CD4-positive, alpha-beta T cell (primary cell): ENCODE measurements at regions not wholly inside any gene's neighbourhood (a gene's known extent, or its start where the extent isn't known, plus 50 kb on each side); places are given as distances from the start of the nearest gene placed in this dataset.

ENCODE experiments used
- ATAC-seq: fragments of 200-7000 bp; cut with Tn5 transposase; one replicate; pipeline ENCODE4 v1.10.0; 2022; ENCODE audit warnings: mild to moderate bottlenecking; ENCODE audit not compliant: poor library complexity
- CTCF ChIA-PET: fragments of 350-600 bp; sonication (Branson Sonifier 250); formaldehyde crosslinking; loops from one replicate; lab custom pipeline; 2021; ENCODE audit warnings: antibody characterized with exemption, inconsistent platforms; lab: Charles Lee
- POLR2A ChIA-PET: fragments of 350-600 bp; sonication (Branson Sonifier 250); formaldehyde crosslinking; loops from one replicate; lab custom pipeline; 2021; ENCODE audit warnings: antibody characterized with exemption, inconsistent platforms; lab: Charles Lee
- DNase-seq, 14 experiments: peaks; one replicate each; pipeline ENCODE4 v3.0.0-alpha.2; 2013 to 2020; ENCODE audit warnings: mixed read lengths in 2 of 14
- H3K27ac ChIP-seq, 2 donors: one replicate each; pipeline versions ENCODE4 v1.5.1 to v1.7.0; 2013; ENCODE audit warnings: low read length in 2 of 2, low read depth in 1 of 2, mild to moderate bottlenecking in 1 of 2
- H3K27me3 ChIP-seq, 2 experiments: 1 replicate in 1 of 2; 2 replicates in 1 of 2; pipeline versions ENCODE4 v1.6.1 to v1.7.0; 2013; ENCODE audit warnings: low read length in 2 of 2, control low read depth in 1 of 2, mild to moderate bottlenecking in 1 of 2, moderate library complexity in 1 of 2; ENCODE audit not compliant: insufficient read depth in 2 of 2, control insufficient read depth in 1 of 2
- H3K36me3 ChIP-seq: one replicate; pipeline ENCODE4 v1.6.1; 2013; ENCODE audit warnings: low read length, control low read depth; ENCODE audit not compliant: insufficient read depth
- H3K4me1 ChIP-seq: one replicate; pipeline ENCODE4 v1.6.1; 2013; ENCODE audit warnings: low read length, control low read depth; ENCODE audit not compliant: insufficient read depth
- H3K4me3 ChIP-seq: one replicate; pipeline ENCODE4 v1.5.1; 2013; ENCODE audit warnings: mild to moderate bottlenecking, low read length, moderate library complexity
- H3K9me3 ChIP-seq, 2 experiments: 1 replicate in 1 of 2; 2 replicates in 1 of 2; pipeline versions ENCODE4 v1.6.1 to v1.7.0; 2013; ENCODE audit warnings: low read length in 2 of 2, mild to moderate bottlenecking in 2 of 2, control low read depth in 1 of 2, moderate library complexity in 1 of 2; ENCODE audit not compliant: control insufficient read depth in 1 of 2, insufficient read depth in 1 of 2
- H3K27ac Mint-ChIP-seq: one replicate; pipeline ENCODE4 v1.8.0; 2020; ENCODE audit warnings: mixed read lengths
- H3K27me3 Mint-ChIP-seq: one replicate; pipeline ENCODE4 v1.8.0; 2021; ENCODE audit warnings: mixed read lengths
- H3K36me3 Mint-ChIP-seq: one replicate; pipeline ENCODE4 v1.8.0; 2021; ENCODE audit warnings: low read depth, mixed read lengths
- H3K4me1 Mint-ChIP-seq: one replicate; pipeline ENCODE4 v1.8.0; 2021; ENCODE audit warnings: low read depth, mixed read lengths
- H3K4me3 Mint-ChIP-seq: one replicate; pipeline ENCODE4 v1.8.0; 2020; ENCODE audit warnings: mild to moderate bottlenecking, mixed read lengths
- H3K9me3 Mint-ChIP-seq: one replicate; pipeline ENCODE4 v1.8.0; 2020; ENCODE audit warnings: mixed read lengths
- CTCF ChIP-seq: fragments of 200-600 bp; IDR thresholded peaks from one replicate; pipeline ENCODE4 v1.8.0; 2022; ENCODE audit warnings: antibody characterized with exemption, mild to moderate bottlenecking
- intact Hi-C, 2 experiments: fragments of 100-400 bp; cut with DNase I in 1 of 2; cut with micrococcal nuclease in 1 of 2; formaldehyde crosslinking; loops; one replicate each; pipeline versions ENCODE4 v1.15.1 to v1.9.0; 2023 to 2025; cut with DNase I, micrococcal nuclease

- Histone ChIP-seq H3K4me3 (no peak overlapping the region), H3K4me1 (no peaks in the 10 kb centered on the region), H3K36me3 (no peaks in the 10 kb centered on the region), H3K27me3 (peaks cover 2 to 4% of the 10 kb centered on the region in 2 experiments), H3K27ac (no peak overlapping the region), H3K9me3 (peaks cover 0 to 3% of the 10 kb centered on the region in 2 experiments)
- POLR2A ChIA-PET, result no interaction called here
- TF ChIP-seq CTCF, result no peak
- Mint-ChIP-seq H3K36me3 (no peaks in the 10 kb centered on the region), H3K27ac (no peak overlapping the region), H3K4me3 (no peak overlapping the region), H3K4me1 (no peaks in the 10 kb centered on the region), H3K27me3 (peaks cover 12% of the 10 kb centered on the region), H3K9me3 (no peaks in the 10 kb centered on the region)
- DNase-seq, result no peak
- no peak for ATAC-seq
- intact Hi-C loops, result no loop called here
- CTCF ChIA-PET, result no interaction called here
These were observed 1408.8 kb downstream of the BRD1 start for GRCh38 chr22:48418831-48419230.

GRCh38 chr22:48417225-48418070 lies 1410.2 kb downstream of the BRD1 start:
- no peak overlapping the region for H3K27ac Mint-ChIP-seq
- intact Hi-C loops, result no loop called here
- H3K4me3 ChIP-seq, result no peak overlapping the region
- no peak for ATAC-seq
- no peak for TF ChIP-seq CTCF
- no peaks in the 10 kb centered on the region for H3K4me1 Mint-ChIP-seq
- peaks cover 2 to 4% of the 10 kb centered on the region in 2 experiments for H3K27me3 ChIP-seq
- no peaks in the 10 kb centered on the region for H3K9me3 Mint-ChIP-seq
- no peak overlapping the region for H3K27ac ChIP-seq
- peaks cover 0 to 3% of the 10 kb centered on the region in 2 experiments for H3K9me3 ChIP-seq
- no peak for DNase-seq
- no peaks in the 10 kb centered on the region for H3K36me3 ChIP-seq
- peaks cover 12% of the 10 kb centered on the region for H3K27me3 Mint-ChIP-seq
- CTCF ChIA-PET, result no interaction called here
- no peaks in the 10 kb centered on the region for H3K36me3 Mint-ChIP-seq
- no peak overlapping the region for H3K4me3 Mint-ChIP-seq
- POLR2A ChIA-PET, result no interaction called here
- no peaks in the 10 kb centered on the region for H3K4me1 ChIP-seq

- Histone ChIP-seq H3K4me3 (no peak overlapping the region), H3K27me3 (peaks cover 2 to 4% of the 10 kb centered on the region in 2 experiments), H3K27ac (no peak overlapping the region), H3K36me3 (no peaks in the 10 kb centered on the region), H3K9me3 (peaks cover 0 to 3% of the 10 kb centered on the region in 2 experiments), H3K4me1 (no peaks in the 10 kb centered on the region)
- ATAC-seq, result no peak
- H3K27me3 Mint-ChIP-seq, result peaks cover 12% of the 10 kb centered on the region
- no peak overlapping the region for H3K4me3 Mint-ChIP-seq
- no peaks in the 10 kb centered on the region for H3K36me3 Mint-ChIP-seq
- no peak for DNase-seq
- ChIA-PET CTCF (no interaction called here), POLR2A (no interaction called here)
- no peaks in the 10 kb centered on the region for H3K4me1 Mint-ChIP-seq
- no peaks in the 10 kb centered on the region for H3K9me3 Mint-ChIP-seq
- no peak for TF ChIP-seq CTCF
- intact Hi-C loops, result no loop called here
- no peak overlapping the region for H3K27ac Mint-ChIP-seq
These were observed 1411.1 kb downstream of the BRD1 start for GRCh38 chr22:48416396-48417224.
